GM19438 (cell line): ENCODE measurements at regions not wholly inside any gene's neighbourhood (a gene's known extent, or its start where the extent isn't known, plus 50 kb on each side); places are given as distances from the start of the nearest gene placed in this dataset.
A peak's percentile ranks its signal among the peaks of the same experiment; 100 is the strongest.

ENCODE experiments used
- ATAC-seq: cut with Tn5 transposase; IDR thresholded peaks from one replicate; pipeline ENCODE4 v1.9.1; 2021; ENCODE audit warnings: low read depth; ENCODE audit not compliant: unreplicated experiment

DNA sequence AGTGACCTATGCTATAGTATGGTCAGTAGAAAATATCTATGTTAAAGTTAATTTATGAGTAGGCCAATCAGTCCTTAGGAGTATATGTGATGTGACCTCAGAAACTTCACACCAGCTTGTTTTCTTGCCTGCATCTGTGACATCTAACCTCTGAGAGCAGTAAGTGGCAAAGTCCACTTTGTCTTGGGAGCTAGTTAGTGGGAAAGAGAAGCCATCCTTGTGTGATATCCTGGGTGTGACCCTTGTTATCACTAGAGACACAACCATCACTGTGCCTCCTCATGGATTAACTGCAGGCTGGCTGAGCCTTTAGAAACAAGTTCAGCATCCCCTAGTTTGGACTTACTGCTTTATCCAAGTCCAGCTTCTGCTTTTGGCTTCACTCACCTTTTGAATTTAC is 170.6 kb upstream of the STXBP6 start:
- no peak for ATAC-seq

DNA sequence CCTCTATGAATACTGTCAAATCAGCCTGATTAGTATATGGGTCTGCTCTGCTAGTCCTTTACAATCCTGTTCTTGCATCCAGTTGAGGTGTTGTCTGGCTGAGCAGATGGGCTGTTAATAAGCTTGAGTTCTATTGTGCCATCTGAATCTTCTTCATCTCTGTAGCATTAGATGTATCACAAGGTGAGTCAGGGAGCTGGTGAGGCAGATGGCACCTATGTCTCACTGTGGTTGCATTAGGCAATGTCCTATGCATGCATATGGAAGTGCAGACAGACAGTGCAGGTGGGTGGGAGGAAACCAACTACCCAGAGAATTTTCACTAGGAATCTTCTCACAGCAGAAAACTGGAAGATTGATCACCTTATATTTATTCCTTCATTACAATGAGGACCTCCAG is 165.7 kb upstream of the STXBP6 start:
- no peak for ATAC-seq

DNA sequence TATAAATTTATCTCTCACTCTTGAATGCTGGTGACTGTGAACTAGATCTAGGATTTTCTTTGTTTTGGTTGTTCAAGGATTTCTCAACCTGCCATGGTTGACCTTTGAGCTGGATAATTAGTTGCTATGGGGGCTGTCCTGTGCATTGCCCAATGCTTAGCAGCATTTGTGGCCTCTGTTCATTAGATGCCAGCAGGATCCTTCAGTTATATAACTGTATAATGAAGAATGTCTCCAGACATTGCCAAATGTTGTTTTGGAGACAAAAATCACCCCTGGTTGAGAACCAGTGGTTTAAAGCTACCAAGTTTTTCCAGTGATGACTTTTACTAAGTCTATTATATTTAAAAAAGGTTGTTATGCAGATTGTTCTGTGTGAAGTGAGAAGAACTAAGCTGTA is 147.9 kb upstream of the STXBP6 start:
- ATAC-seq: no peak

DNA sequence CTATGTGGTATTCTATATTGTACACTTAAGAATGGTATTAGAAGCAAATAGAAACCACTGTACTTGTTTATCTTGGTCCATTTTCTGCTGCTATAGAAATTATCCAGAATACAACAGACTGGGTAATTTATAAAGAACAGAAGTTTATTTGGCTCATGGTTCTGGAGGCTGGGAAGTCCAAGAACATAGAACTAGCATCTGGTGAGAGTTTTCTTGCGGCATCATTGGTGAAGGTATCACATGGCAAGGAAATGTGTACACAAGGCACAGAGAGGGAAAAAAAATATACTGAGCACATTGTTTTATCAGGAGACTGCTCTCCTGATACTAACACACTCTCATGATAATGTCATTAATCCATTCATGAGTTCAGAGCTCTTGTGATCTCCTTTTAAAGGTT is 130.3 kb upstream of the STXBP6 start:
- ATAC-seq: no peak

DNA sequence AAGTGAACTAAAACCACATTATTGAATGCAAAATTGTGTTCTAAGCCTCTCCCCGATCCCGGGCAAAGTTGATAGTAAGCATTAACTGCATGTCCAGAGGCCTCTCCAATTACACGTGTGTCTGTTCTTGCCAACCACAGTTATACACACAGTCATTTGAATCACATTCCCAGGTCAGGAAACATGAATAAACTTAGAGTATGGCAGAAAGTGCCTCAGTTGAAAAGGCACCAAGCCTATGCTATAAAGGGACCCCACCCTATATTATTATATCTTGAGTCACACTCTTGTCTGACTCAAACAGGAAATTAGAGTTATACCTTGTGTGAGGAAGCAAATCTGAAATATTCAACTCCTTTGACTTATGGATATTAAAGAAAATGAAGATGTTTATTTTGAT is 128.3 kb upstream of the STXBP6 start:
- ATAC-seq: no peak

DNA sequence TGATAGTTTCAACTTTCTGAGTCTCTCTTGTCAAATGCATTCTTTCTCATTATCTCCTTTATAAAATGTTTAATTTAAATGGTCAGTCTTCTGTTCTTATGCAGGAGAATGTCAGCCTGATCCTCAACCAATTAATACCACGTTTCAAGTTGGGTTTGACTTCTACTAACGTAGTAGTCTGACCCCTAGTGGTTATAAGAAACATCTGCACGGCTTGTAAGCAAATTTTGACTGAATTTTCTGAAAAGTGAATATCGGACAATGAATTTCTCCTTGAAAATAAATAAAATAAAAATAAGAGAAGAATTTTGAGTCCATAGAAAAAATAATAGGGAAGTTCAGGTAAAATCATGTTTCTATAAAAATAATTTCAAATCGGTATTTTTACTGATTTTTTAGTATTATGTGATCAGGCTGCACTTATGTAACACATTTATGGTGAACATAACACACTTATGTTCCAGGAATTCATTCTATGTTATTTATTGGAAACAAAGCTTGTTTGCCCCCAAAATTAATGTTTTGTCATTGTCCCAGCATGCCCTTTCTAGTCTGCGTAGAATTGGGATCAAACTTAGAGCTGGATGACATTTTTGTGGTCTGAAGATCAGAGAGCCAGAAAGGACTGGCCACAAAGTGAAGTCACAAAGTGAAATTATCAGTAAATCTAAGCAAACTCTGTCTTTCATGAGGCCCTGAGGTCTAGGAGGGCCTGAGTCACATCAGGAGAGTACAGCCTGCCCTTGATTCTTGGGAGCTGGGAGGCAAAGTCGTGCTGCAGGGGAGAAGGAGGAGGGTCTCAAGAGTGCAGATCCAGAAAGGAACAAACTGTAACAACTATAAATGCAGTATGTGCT is 101.2 kb upstream of the STXBP6 start:
- ATAC-seq: no peak

DNA sequence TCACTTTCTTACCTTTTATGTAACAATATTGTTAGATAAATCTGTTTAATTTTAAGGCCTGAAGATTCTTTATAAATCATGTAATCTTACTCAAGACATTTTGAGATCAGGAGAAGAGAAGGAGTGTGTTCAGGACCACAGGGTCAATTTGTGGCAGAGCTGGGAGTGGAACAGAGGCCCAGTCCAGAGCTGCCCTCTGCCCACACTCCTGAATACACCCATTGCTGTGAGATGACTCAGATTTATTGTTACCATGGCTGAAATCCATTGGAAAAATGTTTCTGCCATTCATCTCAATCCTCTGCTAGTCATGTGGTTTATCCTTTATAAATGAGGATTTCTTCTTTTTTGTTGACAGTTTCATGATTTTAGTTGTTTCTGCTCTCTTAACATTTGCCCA is 100.5 kb upstream of the STXBP6 start:
- no peak for ATAC-seq

DNA sequence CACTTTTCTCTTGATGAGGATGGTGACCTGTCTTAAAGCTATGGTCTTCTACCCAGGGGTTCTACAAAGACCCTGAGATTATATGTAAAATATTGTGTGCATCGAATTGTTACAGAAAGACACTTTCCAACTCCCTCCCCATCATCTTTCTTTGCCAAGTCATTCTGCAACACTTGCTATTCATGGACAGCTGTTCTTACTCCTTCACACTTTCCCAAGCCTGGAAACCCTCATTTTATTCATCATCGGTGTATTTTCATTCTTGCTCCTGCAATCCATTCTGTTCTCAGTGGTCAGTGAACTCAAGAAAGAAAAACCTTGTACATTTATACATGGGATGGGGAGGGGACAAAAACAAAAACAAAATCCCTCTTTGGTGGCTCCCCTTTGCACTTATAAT is 90.5 kb upstream of the STXBP6 start:
- no peak for ATAC-seq

DNA sequence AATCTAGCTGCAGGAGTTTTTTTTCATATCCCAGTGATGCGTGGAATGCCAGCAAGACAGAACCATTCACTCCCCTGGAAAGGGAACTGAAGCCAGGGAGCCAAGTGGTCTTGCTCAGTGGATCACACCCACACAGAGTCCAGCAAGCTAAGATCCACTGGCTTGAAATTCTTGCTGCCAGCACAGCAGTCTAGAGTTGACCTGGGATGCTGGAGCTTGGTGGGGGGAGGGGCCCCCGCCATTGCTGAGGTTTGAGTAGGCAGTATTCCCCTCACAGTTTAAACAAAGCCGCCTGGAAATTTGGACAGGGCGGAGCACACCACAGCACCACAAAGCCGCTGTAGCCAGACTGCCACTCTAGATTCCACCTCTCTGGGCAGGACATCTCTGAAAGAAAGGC is 86.9 kb upstream of the STXBP6 start:
- no peak for ATAC-seq

DNA sequence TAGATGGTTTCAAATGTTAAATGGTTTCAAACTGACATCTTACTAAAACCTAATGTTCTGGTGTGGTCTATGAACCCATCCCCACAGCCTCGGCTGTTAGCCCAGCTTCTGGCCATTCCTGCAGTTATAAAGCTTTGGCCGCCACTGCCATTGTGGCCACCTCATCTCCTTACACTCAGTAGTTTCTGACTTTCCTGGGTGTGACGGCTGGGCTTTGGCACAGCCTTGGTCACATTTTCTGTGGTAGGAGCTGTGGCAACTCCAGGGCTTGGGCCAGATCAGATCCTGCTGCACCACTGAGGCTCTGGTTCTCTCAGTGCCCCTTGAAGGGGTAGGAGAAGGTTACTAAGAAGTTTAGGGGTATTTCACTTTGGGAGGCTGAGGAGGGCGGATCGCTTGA is 84.2 kb upstream of the STXBP6 start:
- ATAC-seq: no peak

DNA sequence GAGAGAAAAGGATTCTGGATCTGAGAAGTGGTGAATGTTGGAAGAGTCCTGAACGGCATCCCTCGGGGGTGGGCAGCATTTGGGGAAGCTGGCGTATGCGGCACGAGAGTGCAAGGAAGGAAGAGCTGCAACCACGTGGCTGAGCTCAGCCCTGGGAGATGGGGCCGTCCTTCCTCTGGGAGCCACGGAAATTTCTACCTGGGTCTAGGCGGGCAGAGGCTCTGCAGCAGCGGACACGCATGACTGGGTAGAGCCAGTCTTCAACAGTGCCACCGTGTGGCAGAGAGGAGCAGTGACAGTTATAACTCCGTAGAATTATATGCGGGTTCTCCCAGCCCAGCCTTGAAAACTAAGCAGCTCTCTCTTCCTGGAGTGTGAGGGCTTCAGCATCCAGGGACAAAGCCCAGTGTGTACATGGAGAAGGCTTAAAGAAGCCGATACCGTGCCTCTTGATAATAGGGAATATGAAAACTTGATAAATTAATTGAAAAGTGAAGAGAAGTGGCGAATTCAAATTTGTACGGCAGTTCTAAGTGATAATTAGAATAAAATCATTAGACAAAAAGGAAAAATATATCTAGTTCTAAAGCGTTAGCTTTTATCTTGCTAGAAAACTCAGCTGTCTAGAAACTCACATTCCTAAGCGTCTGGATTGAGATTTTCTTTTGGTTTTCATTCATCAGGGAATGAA is 82.9 kb upstream of the STXBP6 start:
- peak; percentile 87 for ATAC-seq

DNA sequence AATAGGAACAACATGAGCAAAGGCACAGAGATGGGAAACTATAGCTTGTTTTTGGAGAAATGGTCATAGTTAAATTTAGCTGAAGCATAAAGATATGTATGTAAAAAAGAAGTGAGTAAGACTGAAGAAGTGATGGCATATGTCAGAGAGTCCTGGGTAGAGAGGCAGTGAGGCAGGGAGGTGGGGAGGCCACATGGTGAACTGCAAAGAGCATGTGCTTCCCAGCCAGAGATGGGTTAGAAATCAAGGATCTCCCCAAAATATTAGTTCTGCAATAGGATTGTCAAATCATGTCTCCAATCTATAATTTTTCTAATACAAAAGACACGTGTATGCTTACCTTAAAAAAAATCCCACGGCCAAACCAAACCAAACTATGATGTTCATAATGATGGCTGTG is 82.1 kb upstream of the STXBP6 start:
- ATAC-seq: no peak

DNA sequence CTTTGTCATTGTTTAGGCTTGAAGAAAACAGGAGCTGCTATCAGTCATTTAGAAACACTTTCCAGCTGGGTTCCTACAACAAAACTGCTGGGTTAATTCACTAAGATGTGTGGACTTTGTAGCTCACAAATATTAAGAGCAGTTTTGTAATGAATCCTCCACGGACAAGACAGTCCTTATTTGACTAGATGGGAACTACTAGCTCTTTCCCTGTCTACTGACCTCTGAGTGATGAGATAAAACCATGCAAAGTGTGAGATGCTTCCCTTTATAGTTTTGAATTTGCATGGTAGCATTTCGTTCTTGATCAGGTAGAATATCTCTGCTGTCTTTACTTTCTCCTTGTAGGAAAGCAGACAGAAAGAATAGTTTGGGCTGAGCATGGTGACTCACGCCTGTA is 72.9 kb upstream of the STXBP6 start:
- no peak for ATAC-seq

DNA sequence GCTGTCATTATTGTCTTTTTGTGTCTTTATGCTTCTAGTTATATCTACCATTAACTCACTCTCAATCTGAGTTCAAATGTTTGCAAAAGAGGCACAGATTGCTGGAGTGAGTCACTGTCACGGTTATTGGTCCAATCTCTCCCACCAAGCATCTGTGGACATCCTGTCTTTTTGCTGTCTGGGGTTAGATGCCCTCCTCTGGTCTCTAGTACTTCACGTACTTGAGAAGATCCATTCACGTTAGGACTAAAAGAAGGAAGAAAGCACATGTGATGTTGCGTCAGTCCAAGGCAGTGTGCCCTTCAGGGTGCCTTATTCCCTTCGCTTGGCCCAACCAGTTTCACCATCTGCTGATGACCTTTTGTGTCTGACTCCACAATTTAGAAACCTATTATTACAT is 72.3 kb upstream of the STXBP6 start:
- ATAC-seq: no peak

DNA sequence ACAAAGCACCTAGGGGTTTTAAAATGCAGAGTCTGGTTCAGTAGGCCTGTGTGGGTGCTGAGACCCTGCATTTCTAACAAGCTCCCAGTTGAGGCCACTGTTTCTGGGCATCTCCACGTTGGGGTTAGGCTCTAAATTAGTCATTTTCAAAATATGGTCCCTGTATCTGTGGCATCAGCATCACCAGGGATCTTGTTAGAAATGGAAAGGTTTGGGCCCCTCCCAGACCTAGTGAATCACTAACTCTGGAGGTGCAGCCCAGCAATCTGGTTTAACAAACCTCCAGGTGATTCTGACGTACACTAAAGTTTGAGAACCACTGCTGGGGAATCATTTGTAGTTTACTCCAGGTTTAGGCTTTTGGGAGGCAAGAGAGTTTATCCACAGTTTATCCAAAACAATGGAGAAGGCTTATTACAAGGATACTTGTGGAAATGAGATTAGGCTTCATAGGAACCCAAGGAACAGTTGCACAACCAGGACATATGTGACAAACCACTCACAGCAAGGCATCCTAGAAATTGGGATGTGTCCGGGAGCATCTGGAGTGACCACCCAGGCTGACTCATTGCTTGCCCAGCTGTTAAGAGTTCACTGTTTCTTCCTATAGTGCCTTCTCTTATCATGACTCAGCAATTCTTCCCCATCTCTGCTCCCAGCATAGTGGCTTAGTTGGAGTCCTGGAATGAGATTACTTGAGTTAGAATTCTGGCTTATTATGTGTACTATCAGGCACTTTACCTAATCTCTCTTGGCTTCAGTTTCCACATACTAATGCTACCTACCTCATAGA is 71.6 kb upstream of the STXBP6 start:
- no peak for ATAC-seq

DNA sequence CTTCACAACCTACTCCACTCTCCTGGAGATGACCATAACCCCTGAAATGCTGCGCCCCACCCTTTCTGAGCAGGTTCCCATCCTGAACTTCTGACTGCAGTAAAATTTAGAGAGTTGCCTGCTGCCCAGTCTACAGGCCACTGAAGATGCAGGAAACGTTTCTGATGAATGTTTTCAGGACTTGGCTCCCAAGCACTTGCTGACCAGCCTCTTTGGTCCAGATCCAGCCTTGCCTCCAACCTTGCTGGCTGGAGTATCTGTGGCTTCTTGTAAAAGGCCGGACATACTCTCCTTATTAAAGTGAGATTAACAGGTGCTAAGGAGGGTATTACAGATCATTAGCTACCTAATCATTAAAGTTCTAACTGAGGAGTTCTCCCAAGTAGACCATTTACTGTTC is 70.3 kb upstream of the STXBP6 start:
- no peak for ATAC-seq

DNA sequence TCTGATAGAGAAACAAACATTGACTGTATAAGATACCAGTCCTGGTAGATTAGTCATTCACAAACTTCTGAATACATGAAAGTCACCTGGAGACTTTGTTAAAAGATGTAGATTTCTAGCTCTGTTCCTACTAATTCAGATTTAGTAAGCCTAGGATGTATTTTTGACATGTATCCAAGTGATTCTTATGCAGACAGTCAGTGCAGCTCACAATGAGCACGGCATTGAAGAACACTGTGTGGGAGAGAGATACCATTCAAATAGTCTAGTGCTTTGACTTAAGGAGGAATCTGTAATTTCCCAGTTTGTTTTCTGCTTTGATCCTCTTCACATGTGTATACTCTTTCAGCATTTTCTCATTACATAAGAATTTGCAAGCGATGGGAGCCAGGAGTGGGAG is 68.7 kb upstream of the STXBP6 start:
- ATAC-seq: no peak

DNA sequence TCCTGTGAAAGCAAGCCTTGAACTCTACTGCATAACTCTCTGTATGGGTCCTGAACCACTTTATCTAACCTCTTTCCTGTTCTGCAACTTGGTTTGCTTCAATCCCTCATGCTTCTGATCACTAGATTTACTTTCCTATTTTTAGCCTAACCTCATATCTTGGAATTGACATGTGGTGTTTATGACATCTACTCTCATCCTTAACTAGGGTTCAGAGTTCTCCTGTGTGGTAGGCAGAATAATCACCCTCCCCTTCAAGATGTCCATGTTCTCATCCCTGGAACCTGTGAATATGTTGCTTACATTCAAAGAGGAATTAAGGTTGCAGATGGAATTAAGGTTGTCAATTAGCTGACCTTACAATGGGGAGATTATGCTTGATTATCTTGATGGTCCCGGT is 67.4 kb upstream of the STXBP6 start:
- ATAC-seq: no peak

DNA sequence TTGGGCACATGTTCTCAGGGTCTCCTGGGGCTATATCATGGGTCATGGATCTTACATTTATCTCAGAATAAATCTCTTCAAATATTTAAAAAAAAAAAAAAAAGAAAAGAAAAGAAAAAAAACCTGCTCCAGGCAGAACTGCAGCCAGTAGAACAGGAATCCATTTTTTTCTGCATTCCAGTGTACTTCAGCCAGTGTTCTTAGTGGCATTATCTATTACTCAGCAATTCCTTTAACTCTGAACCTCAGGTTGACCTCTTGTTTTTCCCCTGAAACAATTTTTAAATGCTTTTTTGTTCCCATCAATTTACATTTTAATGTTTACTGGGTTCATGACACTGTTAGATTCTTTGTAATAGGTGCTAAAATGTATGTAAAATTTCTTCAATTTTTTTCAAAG is 66.7 kb upstream of the STXBP6 start:
- ATAC-seq: no peak

DNA sequence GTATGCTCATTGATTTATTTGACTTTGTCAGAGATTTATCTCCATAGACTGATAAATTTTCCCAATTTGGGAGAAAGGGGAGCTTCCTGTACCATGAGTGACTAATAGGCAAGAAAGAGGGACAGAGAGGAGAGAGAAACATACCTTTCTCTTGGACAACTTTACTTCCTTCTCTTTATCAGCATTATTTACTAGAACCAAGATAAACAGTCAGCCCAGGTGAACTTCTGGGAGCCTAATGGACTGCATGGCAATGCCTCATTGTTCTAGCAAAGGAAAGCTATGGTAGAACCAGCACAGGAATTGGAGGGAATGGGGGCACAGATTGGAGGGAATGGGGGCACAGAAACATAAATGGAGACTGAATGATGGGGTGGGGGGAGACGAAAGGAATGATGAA is 63.4 kb upstream of the STXBP6 start:
- no peak for ATAC-seq

DNA sequence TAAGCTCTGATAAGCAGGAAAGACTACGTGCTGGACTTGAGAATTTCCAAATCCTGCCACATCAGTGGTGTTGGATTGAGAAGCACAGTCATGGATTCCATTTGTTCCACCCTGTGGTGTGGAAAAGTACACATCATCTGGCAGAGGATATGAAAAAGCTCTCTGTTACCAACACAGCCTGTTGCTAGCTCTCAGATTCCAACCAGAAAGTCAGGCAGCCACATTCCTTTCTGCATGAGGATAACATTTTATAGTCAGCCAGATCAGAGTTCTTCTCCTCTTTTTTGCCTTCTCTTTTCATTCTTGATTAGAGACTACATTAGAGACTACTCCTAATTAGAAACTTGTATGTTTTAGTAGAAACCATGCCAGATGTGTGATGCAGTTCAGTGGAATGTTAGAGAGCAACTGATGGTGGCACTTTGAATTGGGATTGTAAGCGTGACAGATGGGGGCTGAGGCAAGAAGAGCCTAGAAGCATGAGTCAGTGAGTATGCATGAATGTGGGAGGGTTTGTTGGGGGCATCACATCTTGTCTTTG is 61.2 kb upstream of the STXBP6 start:
- ATAC-seq: no peak
